IPS-20b (cell line): ENCODE measurements at regions not wholly inside any gene's neighbourhood (a gene's known extent, or its start where the extent isn't known, plus 50 kb on each side); places are given as distances from the start of the nearest gene placed in this dataset.

Experiments used
- H3K27ac ChIP-seq: one replicate; pipeline ENCODE4 v1.5.1; 2013; ENCODE audit warnings: low read length
- H3K27me3 ChIP-seq: 2 replicates; pipeline ENCODE4 v1.6.1; 2013; ENCODE audit warnings: mild to moderate bottlenecking, low read length, inconsistent platforms; ENCODE audit not compliant: insufficient read depth
- H3K36me3 ChIP-seq: 2 replicates; pipeline ENCODE4 v1.6.1; 2013; ENCODE audit warnings: low read depth, mild to moderate bottlenecking, inconsistent platforms, low read length, moderate library complexity; ENCODE audit not compliant: insufficient read depth
- H3K4me1 ChIP-seq: 2 replicates; pipeline ENCODE4 v1.6.1; 2013; ENCODE audit warnings: mild to moderate bottlenecking, control low read depth, inconsistent platforms, low read length, moderate library complexity; ENCODE audit not compliant: insufficient read depth
- H3K4me3 ChIP-seq: 2 replicates; pipeline ENCODE4 v1.5.1; 2013; ENCODE audit warnings: mild to moderate bottlenecking, low read length, inconsistent platforms
- H3K9ac ChIP-seq: 2 replicates; pipeline ENCODE4 v1.6.1; 2013; ENCODE audit warnings: low read depth, mild to moderate bottlenecking, inconsistent platforms, low read length, moderate library complexity
- H3K9me3 ChIP-seq: 2 replicates; pipeline ENCODE4 v1.6.1; 2013; ENCODE audit warnings: mild to moderate bottlenecking, low read depth, low read length, inconsistent platforms; ENCODE audit not compliant: insufficient read depth

GRCh38 chr14:28407996-28408395, 358.6 kb upstream of the FOXG1 start:
- Histone ChIP-seq H3K9ac (no peak overlapping the region), H3K9me3 (no peaks in the 10 kb centered on the region), H3K4me1 (no peaks in the 10 kb centered on the region; the same call in 1 of the 2 replicates), H3K4me3 (no peak overlapping the region), H3K36me3 (no peaks in the 10 kb centered on the region), H3K27ac (no peak overlapping the region), H3K27me3 (no peaks in the 10 kb centered on the region)

- H3K27me3 ChIP-seq: no peaks in the 10 kb centered on the region
- H3K4me3 ChIP-seq: no peak overlapping the region
- no peaks in the 10 kb centered on the region for H3K9me3 ChIP-seq
- no peaks in the 10 kb centered on the region for H3K36me3 ChIP-seq
- no peaks in the 10 kb centered on the region; the same call in 1 of the 2 replicates for H3K4me1 ChIP-seq
- H3K9ac ChIP-seq: no peak overlapping the region
- H3K27ac ChIP-seq: no peak overlapping the region
Observed at GRCh38 chr14:28412077-28412476, 354.5 kb upstream of the FOXG1 start.

- Histone ChIP-seq H3K27ac (no peak overlapping the region), H3K9me3 (peaks cover 10% of the 10 kb centered on the region; the same call in 1 of the 2 replicates), H3K36me3 (no peaks in the 10 kb centered on the region), H3K4me3 (no peak overlapping the region), H3K9ac (no peak overlapping the region), H3K4me1 (no peaks in the 10 kb centered on the region), H3K27me3 (no peaks in the 10 kb centered on the region)
Observed at GRCh38 chr14:28426960-28427359, 339.6 kb upstream of the FOXG1 start.

- Histone ChIP-seq H3K9ac (no peak overlapping the region), H3K27ac (no peak overlapping the region), H3K36me3 (no peaks in the 10 kb centered on the region), H3K4me1 (no peaks in the 10 kb centered on the region), H3K9me3 (no peaks in the 10 kb centered on the region; the same call in none of the 2 replicates), H3K4me3 (no peak overlapping the region), H3K27me3 (no peaks in the 10 kb centered on the region)
Observed at GRCh38 chr14:28436821-28437220, 329.8 kb upstream of the FOXG1 start.

GRCh38 chr14:28461389-28461788, 305.2 kb upstream of the FOXG1 start:
- H3K27me3 ChIP-seq: no peaks in the 10 kb centered on the region
- H3K9me3 ChIP-seq: peaks cover 11% of the 10 kb centered on the region; the same call in 1 of the 2 replicates
- H3K4me1 ChIP-seq: no peaks in the 10 kb centered on the region
- H3K36me3 ChIP-seq: no peaks in the 10 kb centered on the region
- no peak overlapping the region for H3K4me3 ChIP-seq
- H3K27ac ChIP-seq: no peak overlapping the region
- no peak overlapping the region for H3K9ac ChIP-seq

- Histone ChIP-seq H3K4me3 (no peak overlapping the region), H3K9me3 (peaks cover 19% of the 10 kb centered on the region; the same call in 1 of the 2 replicates), H3K9ac (no peak overlapping the region), H3K4me1 (no peaks in the 10 kb centered on the region), H3K27ac (no peak overlapping the region), H3K36me3 (no peaks in the 10 kb centered on the region), H3K27me3 (no peaks in the 10 kb centered on the region)
Observed at GRCh38 chr14:28467611-28468010, 299.0 kb upstream of the FOXG1 start.

GRCh38 chr14:28468191-28469151, 298.1 kb upstream of the FOXG1 start:
- Histone ChIP-seq H3K27ac (no peak overlapping the region), H3K4me3 (no peak overlapping the region)

GRCh38 chr14:28482251-28483040, 284.1 kb upstream of the FOXG1 start:
- no peaks in the 10 kb centered on the region for H3K27me3 ChIP-seq
- H3K36me3 ChIP-seq: no peaks in the 10 kb centered on the region
- H3K9me3 ChIP-seq: no peaks in the 10 kb centered on the region
- H3K27ac ChIP-seq: no peak overlapping the region
- H3K4me3 ChIP-seq: no peak overlapping the region
- no peak overlapping the region for H3K9ac ChIP-seq
- H3K4me1 ChIP-seq: no peaks in the 10 kb centered on the region

More at GRCh38 chr14:28468191-28469151, 298.1 kb upstream of the FOXG1 start:
- Histone ChIP-seq H3K9ac (no peak overlapping the region), H3K27me3 (no peaks in the 10 kb centered on the region), H3K4me1 (no peaks in the 10 kb centered on the region), H3K9me3 (peaks cover 19% of the 10 kb centered on the region; the same call in 1 of the 2 replicates), H3K36me3 (no peaks in the 10 kb centered on the region)

GRCh38 chr14:28483506-28483905, 283.1 kb upstream of the FOXG1 start:
- Histone ChIP-seq H3K36me3 (no peaks in the 10 kb centered on the region), H3K4me3 (no peak overlapping the region), H3K27ac (no peak overlapping the region), H3K4me1 (no peaks in the 10 kb centered on the region), H3K27me3 (no peaks in the 10 kb centered on the region), H3K9ac (no peak overlapping the region), H3K9me3 (no peaks in the 10 kb centered on the region)

GRCh38 chr14:28488684-28489083, 277.9 kb upstream of the FOXG1 start:
- Histone ChIP-seq H3K27ac (no peak overlapping the region), H3K36me3 (no peaks in the 10 kb centered on the region), H3K4me1 (no peaks in the 10 kb centered on the region), H3K4me3 (no peak overlapping the region), H3K27me3 (no peaks in the 10 kb centered on the region), H3K9me3 (no peaks in the 10 kb centered on the region), H3K9ac (no peak overlapping the region)

GRCh38 chr14:28493516-28493915, 273.1 kb upstream of the FOXG1 start:
- Histone ChIP-seq H3K9ac (no peak overlapping the region), H3K9me3 (no peaks in the 10 kb centered on the region), H3K27me3 (no peaks in the 10 kb centered on the region), H3K36me3 (no peaks in the 10 kb centered on the region), H3K4me3 (no peak overlapping the region), H3K4me1 (no peaks in the 10 kb centered on the region), H3K27ac (no peak overlapping the region)
